ENCODE measurements at regions not wholly inside any gene's neighbourhood (a gene's known extent, or its start where the extent isn't known, plus 50 kb on each side); places are given as distances from the start of the nearest gene placed in this dataset.
"Not testable (repeated sequence)": the region's sequence is repeated elsewhere in the genome, so short reads cannot be mapped to it uniquely, and the experiment has no call there.

DNA sequence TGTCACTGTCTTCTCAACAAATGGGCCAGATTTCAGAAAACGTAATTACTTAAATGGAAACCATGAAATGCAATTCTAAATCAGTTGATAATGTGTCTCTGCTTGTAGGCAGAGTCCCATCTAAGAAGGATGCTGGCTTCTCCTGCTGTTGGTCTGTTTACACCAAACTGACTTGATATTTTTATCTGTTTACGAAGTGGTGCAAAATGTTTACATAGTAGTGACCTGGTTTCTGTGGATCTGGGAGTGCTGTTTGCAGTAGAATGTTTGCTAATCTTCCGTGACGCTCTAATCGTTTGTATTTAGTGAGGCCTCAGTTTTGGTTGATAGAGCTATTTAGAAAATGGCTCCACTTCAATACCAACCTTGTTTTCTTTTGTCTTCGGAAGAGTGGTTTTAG lies 213.5 kb downstream of the VEGFC start:
- DNase-seq = peak; percentile 49 to 85

GRCh38 chr4:176583278-176583677 lies 209.4 kb downstream of the VEGFC start:
- DNase-seq = no peak

- no peak for DNase-seq
Measured at GRCh38 chr4:176584031-176584606, 208.6 kb downstream of the VEGFC start.

DNA sequence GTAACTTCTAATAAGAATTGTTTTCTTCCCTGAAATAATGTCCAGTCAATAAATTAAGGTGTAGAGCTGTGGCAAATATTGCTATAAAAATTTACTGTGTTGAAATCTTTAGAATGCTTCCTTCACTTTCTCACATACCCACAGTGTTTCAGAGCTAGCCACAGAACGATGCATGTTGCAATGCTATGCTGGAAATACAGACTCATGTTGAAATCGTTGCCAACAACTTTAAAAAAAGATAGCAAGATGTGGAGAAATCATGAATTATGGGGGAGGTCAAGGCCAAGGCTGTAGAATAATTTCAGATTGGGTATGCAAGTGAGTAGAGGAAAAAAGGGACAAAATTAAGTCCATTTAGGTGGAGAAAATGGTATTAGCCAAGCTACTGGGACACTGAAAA lies 204.8 kb downstream of the VEGFC start:
- DNase-seq = no peak

DNA sequence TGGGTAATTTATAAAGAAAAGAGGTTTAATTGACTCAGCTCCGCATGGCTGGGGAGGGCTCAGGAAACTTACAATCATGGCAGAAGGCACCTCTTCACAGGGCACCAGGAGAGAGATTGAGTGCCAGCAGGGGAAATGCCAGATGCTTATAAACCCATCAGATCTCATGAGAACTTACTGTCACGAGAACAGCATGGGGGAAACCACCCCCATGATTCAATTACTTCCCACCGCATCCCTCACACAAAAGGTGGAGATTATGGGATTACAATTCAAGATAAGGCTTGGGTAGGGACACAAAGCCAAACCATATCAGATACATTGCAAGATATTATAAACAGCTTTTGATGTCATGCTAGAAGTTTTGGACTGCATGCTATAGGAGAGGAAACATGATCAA lies 204.3 kb downstream of the VEGFC start:
- DNase-seq = no peak

DNA sequence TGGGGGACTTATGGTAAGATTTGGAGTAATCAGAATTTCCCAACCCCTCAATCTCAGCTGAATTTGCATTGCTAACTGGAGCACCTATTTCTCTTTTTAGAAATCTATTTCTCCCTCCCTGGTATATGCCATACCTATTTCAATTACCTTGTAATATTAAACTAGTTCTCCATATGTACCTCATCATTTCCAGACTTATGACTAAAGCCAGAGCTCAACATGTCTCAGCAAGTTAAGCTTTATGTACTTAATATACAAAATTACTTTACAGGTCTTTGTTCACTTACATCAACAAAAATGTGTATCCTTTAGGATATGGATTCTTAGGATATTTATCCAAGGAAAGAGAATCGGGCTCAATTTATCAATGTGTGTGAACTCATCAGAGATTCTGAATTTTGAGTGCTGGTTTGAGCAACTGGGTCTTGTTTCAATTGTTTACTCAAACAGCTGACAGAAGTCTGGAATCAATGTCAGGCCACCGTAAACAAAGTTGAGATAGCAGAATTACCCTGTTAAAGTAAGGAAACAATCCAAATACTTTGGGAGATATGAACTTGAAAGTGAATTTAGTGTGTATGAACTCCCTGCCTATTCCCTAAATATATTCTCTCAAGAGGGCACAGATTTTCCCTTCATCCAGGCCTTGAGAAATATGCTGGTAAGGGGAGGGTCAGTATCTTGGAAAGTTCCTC lies 199.6 kb downstream of the VEGFC start:
- no peak for DNase-seq

- DNase-seq = no peak
Measured at GRCh38 chr4:176593943-176594342, 198.8 kb downstream of the VEGFC start.

DNA sequence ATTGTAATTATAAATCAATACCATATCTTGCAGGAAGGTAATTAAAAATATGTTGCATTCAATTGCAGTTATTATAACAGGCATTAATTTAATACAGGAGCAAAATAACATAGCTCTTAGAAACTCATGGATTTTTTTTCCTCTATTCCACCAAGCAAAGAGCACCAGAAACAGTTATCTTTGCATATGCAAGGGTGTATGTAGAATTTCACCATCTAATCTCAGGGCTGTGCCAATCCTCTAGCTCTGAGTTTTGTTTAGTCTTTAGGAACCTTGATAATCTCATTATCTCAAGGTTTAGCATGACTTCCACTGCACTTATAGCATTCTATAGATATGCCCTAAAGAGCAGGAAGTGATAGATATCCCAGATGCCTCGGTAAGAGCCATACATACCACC lies 197.5 kb downstream of the VEGFC start:
- no peak for DNase-seq

DNA sequence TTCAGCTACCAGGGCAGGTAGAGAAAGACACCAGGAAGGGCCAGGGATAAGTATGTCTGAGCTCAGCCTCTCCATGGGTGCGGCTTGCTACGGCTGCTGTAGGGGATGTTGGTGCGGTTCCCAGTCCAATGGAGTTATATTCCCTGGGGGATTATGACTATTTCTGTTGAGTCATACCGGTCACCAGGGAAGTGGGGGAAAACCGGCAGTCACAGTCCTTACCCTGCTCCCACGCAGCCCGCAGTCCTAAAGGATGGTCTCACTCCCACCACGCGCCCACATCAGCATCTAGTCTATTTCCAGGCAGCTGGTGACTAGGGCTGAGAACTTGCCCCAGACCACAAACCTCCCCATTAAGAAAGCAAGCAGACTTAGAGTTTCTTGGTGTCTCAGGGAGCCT lies 191.6 kb downstream of the VEGFC start:
- DNase-seq = no peak

- no peak for DNase-seq
Measured at GRCh38 chr4:176607807-176608206, 184.9 kb downstream of the VEGFC start.

DNA sequence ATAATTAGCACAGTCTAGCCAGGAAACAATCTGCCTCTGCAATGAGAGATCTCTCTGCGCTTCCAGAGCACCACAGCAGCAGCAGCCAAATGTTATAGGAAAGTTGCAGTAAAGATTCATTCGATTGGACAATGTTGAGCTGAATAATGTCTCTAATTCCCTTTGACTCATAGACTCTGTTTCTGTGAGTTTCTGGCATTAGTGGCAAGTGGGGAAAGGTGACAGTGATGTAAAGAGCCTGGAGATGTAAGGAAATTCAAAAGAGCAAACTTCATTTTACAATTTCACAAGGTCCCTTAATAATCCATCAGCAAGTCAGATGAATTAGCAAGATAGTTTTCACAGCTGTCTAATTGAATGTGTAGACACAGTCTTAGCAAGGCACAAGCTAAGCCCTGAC lies 184.4 kb downstream of the VEGFC start:
- no peak for DNase-seq

DNA sequence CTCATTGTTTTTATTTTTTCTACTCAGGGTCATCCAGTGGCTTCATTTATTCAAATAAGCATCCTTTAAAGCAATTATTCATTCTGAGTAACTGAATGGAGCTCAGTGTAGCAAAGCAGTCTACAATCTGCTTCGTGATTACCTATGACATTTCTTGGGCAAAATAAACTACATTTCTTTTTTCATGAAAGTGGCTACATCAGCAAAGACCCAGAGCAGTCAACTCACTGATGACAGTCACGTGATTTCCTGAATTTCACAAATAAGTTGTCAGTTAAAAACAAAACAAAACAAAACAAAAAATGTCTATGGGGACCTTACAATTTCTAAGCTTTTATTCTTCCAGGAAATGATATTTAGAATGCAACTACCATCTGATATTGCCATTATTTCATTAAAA lies 182.1 kb downstream of the VEGFC start:
- no peak for DNase-seq

DNA sequence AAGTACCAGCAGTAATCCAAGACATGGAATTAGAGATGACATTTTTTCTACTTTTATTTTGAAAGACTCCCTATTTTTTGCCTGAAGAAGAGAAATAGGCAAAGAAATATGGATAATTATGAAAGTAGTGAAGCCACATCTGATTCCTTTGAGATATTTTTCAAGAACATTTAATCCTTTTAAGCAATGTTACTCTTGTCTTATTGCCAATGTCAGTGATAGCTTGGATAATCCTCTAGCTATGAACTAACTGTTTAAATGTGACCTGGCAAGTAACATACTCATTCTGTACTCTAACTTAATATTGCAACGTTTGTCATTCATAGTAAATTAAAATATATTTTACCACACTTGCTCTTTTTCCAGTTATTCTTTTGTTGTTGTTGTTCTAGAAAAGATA lies 181.3 kb downstream of the VEGFC start:
- DNase-seq = no peak

DNA sequence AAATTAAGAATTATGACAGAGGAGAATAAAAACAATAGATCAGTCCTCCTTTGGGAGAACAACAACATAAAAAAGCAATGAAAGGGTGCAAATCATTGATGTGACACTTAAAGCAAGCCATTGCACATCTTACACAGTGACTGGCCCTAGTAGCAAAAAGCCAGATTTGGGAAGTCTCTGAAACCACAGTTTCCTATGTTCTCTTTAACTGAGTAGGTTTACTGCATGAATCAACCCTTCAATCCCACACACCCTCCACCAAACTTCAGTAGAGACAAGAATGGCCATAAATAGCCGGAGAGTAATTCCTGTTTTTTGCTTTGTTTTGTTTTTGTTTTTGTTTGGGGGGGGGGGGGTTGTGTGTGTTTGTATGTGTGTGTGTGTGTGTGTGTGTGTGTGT lies 180.8 kb downstream of the VEGFC start:
- no peak for DNase-seq

- no peak for DNase-seq
Measured at GRCh38 chr4:176614793-176615192, 177.9 kb downstream of the VEGFC start.

- DNase-seq = no peak
Measured at GRCh38 chr4:176616151-176616550, 176.6 kb downstream of the VEGFC start.

GRCh38 chr4:176618138-176618537 lies 174.6 kb downstream of the VEGFC start:
- DNase-seq = no peak

DNA sequence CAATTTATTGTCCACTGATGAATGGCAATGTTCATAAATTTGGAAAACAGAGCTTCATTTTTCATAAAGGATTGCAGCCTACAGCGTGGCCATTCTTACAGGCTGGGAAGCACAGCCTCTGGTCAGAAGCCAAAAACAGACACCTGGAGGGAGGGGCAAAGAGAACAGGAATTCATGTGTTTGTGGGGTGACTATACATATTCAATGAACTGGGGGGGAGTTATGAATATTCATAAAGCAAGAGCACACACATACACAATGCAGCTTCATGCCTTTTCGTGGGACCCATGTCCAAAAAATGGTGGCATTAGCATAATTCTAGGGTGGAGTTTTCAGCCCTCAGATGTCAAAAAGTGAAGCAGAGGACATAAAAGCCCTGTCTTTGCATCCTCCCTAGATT lies 173.3 kb downstream of the VEGFC start:
- DNase-seq = no peak

- DNase-seq = no peak
Measured at GRCh38 chr4:176622251-176622948, 170.3 kb downstream of the VEGFC start.

DNA sequence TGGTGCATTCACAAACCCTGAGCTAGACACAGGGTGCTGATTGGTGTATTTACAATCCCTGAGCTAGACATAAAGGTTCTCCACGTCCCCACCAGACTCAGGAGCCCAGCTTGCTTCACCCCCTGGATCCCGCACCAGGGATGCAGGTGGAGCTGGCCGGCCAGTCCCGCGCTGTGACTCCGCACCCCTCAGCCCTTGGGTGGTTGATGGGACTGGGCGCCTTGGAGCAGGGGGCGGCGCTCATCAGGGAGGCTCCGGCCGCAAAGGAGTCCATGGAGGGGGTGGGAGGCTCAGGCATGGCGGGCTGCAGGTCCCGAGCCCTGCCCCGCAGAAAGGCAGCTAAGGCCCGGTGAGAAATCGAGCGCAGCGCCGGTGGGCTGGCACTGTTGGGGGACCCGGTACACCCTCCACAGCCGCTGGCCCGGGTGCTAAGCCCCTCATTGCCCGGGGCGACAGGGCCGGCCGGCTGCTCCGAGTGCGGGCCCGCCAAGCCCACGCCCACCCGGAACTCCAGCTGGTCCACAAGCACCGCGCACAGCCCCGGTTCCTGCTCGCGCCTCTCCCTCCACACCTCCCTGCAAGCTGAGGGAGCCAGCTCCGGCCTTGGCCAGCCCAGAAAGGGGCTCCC lies 167.6 kb downstream of the VEGFC start:
- not testable (repeated sequence) for DNase-seq

- DNase-seq = no peak
Measured at GRCh38 chr4:176627916-176628315, 164.8 kb downstream of the VEGFC start.

GRCh38 chr4:176631611-176632010 lies 161.1 kb downstream of the VEGFC start:
- no peak for DNase-seq
